ENCODE measurements at regions not wholly inside any gene's neighbourhood (a gene's known extent, or its start where the extent isn't known, plus 50 kb on each side); places are given as distances from the start of the nearest gene placed in this dataset.

- WGBS (ENCODE audit: insufficient coverage, low coverage, low lambda C conversion rate, missing lambda C conversion rate): 56% methylated on average over 3 of the region's 3 CpGs
- H3K36me3 ChIP-seq: no peaks in the 10 kb centered on the region
- no peak overlapping the region for H3K4me3 ChIP-seq
- no peak for DNase-seq
- H3K27me3 ChIP-seq: no peaks in the 10 kb centered on the region
- no peak for TF ChIP-seq CTCF (IDR thresholded peaks at IDR 0.05)
- no peak for TF ChIP-seq POLR2A (IDR thresholded peaks at IDR 0.05)
- H3K9me3 ChIP-seq: no peaks in the 10 kb centered on the region
- intact Hi-C loops (cut with DNase I): no loop called here
- no peaks in the 10 kb centered on the region for H3K4me1 ChIP-seq
- H3K27ac ChIP-seq: no peak overlapping the region
- no peak for ATAC-seq
Measured at GRCh38 chr16:73383988-73384365, 336.0 kb upstream of the ZFHX3 start.

DNA sequence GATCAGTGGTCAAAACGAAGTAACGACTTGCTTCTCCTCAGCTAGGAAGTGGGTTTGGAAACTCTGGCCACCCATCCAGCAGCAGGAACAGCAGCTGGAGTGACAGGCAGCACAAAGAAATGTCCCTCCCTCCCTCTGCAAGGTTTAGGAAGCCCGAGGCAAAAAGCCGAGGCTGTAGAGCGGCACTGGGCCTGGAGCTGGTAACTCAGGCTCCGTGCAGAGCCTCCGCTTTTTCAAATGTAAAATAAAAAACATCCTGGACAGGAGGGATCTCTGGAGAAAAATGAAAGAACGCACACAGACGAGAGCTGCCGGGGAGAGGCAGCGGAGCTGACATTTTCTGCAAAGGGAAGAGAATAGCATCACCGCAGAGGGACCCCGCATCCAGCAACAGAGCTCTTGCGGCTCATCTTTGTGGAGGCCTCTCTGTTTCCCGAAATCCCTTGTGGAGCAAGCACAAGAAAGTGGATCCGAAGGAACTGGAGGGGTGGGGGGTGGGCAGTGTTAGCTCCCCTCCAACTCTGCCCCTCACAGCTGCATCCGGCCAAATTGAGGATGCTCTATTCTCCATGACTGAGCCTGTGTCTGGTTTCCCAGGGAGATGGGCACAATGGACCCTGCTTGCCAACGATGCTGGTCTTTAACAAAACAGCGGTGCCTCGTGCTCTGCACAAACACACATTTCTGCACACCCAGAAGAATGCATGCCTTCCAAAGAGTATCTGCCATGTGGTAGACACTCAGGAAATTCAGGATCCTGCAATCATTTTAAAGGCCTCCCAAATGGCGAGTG, 335.5 kb upstream of the ZFHX3 start:
- WGBS (ENCODE audit: insufficient coverage, low coverage, low lambda C conversion rate, missing lambda C conversion rate): 69% methylated on average over 12 of the region's 21 CpGs
- Histone ChIP-seq H3K36me3 (no peaks in the 10 kb centered on the region), H3K27ac (no peak overlapping the region), H3K4me1 (no peaks in the 10 kb centered on the region), H3K9me3 (no peaks in the 10 kb centered on the region), H3K27me3 (no peaks in the 10 kb centered on the region), H3K4me3 (no peak overlapping the region)
- intact Hi-C loops (cut with DNase I): no loop called here
- no peak for TF ChIP-seq POLR2A (IDR thresholded peaks at IDR 0.05)
- TF ChIP-seq CTCF (IDR thresholded peaks at IDR 0.05): no peak
- DNase-seq (no peak), ATAC-seq (no peak)

DNA sequence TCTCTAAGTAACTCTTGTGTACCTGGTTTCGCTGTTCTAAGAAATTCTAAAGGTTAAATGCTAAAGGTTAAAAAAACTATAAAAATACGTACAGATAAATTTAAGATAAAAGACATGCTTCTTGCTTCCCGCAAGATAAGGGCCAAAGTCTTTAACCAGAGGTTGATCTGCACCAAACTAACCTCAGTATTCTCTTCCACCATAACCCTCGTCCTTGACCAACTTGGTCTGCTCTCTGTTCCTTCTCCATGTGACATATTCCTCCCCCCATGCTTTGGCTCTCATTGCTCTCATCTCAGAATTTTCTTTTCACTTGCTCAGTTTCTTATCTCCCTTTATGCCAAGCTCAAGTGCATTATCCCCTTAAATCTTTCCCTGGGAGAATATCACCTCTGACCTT, 330.5 kb upstream of the ZFHX3 start:
- intact Hi-C loops (cut with DNase I): no loop called here
- DNase-seq (no peak), ATAC-seq (no peak)
- no peaks in the 10 kb centered on the region for H3K4me1 ChIP-seq
- H3K4me3 ChIP-seq: no peak overlapping the region
- H3K36me3 ChIP-seq: no peaks in the 10 kb centered on the region
- H3K27ac ChIP-seq: no peak overlapping the region
- H3K9me3 ChIP-seq: no peaks in the 10 kb centered on the region
- no peaks in the 10 kb centered on the region for H3K27me3 ChIP-seq
- WGBS (ENCODE audit: insufficient coverage, low coverage, low lambda C conversion rate, missing lambda C conversion rate): 68% methylated on average over 4 of the region's 4 CpGs
- TF ChIP-seq CTCF (IDR thresholded peaks at IDR 0.05) (no peak), POLR2A (IDR thresholded peaks at IDR 0.05) (no peak)

DNA sequence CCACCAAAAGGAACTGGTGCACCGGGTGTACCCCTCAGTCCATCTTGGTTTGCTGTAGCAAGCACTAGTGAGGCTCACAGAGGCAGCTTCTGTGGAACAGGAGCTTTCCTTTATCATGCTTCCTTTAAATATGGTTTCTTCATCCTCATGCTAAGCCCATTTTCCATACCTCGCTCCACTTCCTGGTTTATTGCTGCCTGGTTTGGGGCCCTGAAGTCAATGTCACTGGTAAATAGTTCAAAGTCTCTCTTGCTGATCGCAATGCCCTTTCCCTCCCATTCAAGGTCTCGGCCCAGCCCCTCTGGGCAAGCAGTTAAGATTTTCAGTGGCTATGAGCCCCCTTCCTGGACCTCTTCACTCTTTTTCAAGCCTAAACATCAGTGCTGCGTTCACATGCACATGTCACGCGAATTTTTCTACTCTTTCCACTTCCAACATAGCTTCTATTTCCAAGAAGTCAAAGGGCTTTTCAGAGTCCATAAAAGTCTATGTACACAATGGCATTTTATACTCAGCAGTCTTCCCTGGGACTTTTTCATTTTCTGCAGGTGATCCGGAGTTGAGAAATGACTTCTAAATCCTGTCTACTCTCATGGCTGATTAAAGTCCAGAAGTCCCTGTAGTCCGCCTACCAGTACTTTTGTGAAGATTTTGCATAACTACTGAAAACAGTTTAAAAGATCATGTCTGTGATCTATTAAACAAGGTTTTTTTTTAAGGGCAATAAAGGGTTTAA, 323.8 kb upstream of the ZFHX3 start:
- H3K9me3 ChIP-seq: no peaks in the 10 kb centered on the region
- no peaks in the 10 kb centered on the region for H3K4me1 ChIP-seq
- no peaks in the 10 kb centered on the region for H3K27me3 ChIP-seq
- WGBS (ENCODE audit: insufficient coverage, low coverage, low lambda C conversion rate, missing lambda C conversion rate): 64% methylated on average over 9 of the region's 9 CpGs
- H3K4me3 ChIP-seq: no peak overlapping the region
- intact Hi-C loops (cut with DNase I): no loop called here
- no peaks in the 10 kb centered on the region for H3K36me3 ChIP-seq
- no peak overlapping the region for H3K27ac ChIP-seq
- TF ChIP-seq POLR2A (IDR thresholded peaks at IDR 0.05) (no peak), CTCF (IDR thresholded peaks at IDR 0.05) (no peak)
- ATAC-seq: no peak
- DNase-seq: no peak

Measured in right lobe of liver (tissue), 6 donors.